HG02642 (cell line): ENCODE measurements at regions not wholly inside any gene's neighbourhood (a gene's known extent, or its start where the extent isn't known, plus 50 kb on each side); places are given as distances from the start of the nearest gene placed in this dataset.

Experiments used
- ATAC-seq: cut with Tn5 transposase; IDR thresholded peaks from one replicate; pipeline ENCODE4 v1.9.1; 2021; ENCODE audit warnings: mild to moderate bottlenecking; ENCODE audit not compliant: unreplicated experiment, poor library complexity

DNA sequence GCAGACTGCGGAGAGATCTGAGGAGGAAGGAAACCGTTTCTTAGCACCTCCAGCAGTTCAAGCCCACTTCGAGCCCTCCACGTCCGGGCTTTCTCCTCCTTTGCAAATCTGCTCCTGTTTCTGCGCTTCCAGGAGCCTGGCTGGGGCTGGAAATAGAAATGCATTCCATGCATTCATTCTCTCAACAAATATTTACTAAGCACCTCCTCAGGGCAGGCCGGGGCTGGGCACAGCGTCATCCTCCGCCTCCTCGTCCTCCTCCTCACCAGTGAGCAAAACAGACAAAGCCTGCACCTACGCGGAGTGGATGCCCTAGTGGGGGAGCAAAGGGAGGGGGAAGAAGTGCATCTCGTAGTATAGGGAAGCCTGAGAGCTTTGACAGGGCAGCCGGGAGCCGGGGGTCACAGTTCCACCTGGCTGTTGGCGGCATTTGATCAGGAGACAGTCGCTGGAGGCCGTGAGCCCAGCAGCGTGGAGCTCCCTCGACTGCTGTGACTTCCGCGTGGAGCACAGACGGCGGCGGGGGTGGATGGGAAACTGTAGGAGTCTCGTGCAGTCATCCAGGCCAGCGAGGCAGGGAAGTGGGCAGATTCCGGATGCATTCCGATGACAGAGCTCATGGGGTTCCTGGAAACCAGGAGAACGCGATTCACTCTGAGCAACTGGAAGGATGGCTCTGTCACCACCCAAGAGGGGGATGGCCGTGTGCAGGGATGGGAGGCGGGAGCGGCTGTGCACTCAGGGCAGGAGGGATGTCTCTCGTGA is 93.5 kb downstream of the SIK1 start:
- no peak for ATAC-seq

DNA sequence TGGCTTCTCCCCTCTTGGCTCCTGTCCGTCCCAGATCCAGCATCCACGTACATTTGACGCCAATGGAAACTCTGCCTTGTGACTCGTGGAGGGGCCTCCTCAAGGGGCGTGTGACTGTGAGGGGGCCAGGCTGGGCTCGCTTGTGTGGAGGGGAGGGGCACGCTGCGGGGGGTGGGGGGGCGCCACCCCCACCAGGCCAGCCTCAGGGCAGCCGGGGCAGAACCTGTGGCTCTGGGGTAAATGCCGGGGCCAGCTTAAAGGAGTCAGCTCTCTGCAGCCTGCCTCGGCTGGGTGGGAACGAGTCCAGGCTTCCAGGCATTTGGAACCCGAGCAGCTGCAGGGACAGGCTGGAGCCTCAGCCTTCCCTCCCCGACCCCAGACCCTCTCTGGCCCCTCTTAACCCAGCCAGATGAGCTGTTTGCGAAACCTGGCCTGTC is 94.1 kb downstream of the SIK1 start:
- ATAC-seq: no peak

DNA sequence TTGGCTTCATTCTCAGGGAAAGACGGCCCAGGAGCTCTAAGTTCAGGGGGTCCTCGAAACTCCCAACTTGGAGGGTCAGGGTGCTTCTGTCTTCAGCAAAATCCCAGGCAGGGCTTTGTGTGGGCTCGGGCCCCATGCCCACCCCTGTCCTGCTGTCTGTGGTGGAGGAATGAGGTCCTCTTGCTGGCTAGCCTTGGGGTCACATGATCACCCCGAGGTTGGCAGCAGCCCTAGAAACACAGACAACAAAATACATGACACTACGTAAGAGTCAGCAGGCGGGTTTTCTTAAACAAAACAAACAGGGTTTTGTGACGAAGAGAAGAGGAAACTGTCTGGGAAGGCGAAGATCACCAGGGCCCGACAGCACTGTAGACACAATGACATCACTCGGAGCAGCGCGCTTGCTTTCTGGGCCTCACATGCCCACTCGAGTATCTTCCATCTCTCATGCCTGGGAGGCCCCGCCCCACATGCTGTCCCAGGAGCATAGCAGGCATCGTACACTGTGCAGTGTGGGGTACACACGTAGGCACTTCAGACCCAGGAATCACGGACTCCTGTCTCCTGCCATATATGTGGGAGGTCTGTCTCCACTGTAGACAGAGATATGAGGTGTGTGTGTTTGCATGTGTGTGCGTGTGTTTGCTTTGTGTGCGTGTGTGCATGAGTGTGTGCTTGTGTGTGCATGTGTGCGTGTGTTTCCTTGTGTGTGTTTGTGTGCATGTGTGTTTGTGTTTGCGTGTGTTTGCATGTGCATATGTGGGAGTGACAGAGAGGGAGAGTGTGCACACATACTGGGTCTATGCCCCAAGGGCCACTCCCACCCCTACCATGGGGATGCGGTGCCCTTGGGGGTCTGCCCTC is 94.7 kb downstream of the SIK1 start:
- no peak for ATAC-seq

DNA sequence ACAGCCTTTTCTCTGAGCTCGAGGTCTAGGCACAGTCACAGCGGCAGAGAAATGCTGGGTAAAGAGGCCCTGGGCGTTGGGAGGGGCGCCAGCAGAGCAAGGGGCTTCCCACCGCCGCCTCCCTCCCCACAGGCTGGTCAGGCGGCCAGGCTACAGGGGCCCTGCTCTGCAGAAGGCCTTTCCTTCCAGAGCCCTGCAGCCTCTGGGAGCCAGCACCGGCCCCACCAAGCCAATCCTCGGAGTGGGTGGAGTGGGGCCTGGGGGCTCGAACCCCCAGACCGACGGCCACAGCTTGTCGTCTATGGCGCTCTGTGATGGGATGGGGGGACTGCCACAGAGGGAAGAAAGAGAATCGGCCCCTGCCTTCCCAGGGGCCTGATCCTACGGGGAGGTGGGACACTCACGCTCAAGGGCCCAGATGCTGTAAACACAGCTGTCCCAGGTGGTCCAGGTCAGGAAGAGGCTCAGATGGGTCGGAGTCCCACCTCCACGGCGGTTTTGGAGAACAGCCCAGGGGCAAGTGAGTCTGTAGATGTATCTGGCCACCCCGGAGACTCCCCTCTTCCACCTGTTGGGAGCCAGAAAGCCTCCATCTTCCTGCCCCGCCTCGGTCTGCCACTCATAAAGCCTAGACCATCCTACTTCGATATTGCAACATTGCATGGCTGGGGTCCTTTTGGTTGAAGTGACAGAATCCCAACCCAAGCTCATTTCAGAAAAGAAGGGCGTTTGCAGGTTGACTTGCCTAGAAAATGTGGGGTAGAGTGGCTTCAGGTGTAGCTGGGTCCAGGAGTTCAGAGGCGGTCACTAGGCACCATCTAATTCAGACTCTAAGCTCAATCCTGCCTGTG is 95.6 kb downstream of the SIK1 start:
- ATAC-seq: no peak

DNA sequence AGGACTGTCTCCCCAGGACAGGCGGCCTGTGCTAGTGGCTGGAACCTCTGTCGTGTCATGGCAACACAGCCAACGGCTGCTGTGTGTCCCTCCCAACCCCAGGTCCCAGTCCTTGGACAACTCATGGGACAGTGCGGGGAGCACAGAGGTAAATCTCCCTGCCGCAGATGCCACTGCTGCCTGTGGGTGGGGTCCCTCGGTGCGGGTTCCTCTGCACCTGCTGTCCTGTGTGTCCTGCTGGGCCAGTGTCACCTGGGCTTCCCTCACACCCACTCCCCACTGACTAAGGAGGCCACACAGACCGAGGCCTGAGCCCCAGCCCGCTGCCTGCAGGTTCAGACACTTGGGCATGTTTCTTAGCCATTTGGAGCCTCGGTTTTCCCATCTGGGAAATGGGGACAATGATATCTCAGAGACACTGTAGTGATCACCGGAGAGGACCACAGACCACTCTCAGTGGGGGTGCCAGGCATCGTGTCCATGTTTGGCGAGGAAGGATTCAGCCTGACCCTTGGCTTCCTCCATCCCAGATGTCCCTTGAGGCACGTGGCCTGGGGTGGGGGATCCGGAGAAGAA is 96.5 kb downstream of the SIK1 start:
- ATAC-seq: no peak

DNA sequence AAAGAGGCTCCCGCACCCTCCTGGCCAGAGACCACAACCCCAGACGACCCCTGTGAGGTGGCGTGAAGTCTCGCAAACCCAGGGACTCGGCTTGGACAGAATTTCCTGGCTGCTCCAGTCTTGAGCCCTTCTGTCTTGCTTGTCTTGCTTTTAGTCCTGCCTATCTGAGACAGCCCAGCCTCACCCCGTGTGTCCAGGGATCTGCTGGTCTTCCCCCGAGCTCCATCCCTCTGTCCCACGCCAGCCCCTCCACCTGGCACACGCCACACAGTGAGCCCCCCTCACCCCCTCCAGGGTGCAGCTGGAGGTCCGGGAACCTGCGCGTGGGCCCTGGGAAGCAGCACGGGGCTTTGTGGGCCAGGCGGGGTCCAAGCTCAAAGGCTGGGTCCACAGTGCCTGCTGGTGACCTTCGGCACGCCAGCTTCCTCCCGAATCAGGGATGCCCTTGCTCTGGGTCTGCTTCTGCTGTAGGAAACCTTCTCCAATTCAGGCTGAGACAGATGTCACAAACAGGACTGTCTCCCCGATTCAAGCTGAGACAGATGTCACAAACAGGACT is 97.1 kb downstream of the SIK1 start:
- no peak for ATAC-seq

DNA sequence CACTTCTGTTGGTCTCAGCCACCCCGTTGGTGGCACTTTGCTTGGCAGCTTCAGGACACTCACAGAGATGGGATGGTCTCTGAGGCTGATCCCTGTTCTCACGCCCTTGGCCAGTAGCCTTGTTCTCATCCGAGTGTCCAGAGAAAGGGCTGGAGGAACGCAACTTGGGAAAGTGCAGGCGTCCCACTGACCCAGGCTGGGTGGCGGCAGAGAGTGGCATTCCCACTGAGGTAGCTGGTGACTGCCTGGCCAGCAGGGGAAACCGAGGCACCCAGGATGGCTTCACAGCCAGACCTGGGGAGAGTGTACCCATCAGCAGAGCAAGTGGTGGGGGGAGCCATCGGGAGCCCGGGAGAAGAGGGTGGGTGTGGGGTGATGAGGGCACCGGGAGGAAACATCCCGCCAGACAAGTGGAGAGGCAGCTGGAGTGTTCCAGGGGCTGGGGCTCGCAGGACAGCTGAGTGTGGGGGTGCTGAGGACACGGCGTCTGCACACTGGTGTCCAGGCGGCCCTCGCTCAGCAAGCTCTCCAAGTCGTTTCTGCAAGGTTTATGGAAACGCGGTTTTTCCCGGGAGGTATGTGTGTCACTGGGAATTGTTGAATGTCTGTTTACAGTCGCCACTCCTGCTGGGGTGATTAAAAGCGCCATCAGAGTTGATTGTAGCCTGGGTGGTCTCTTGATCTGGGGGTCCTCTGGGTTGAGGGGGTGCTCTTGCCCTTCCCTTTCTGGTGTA is 97.8 kb downstream of the SIK1 start:
- no peak for ATAC-seq

DNA sequence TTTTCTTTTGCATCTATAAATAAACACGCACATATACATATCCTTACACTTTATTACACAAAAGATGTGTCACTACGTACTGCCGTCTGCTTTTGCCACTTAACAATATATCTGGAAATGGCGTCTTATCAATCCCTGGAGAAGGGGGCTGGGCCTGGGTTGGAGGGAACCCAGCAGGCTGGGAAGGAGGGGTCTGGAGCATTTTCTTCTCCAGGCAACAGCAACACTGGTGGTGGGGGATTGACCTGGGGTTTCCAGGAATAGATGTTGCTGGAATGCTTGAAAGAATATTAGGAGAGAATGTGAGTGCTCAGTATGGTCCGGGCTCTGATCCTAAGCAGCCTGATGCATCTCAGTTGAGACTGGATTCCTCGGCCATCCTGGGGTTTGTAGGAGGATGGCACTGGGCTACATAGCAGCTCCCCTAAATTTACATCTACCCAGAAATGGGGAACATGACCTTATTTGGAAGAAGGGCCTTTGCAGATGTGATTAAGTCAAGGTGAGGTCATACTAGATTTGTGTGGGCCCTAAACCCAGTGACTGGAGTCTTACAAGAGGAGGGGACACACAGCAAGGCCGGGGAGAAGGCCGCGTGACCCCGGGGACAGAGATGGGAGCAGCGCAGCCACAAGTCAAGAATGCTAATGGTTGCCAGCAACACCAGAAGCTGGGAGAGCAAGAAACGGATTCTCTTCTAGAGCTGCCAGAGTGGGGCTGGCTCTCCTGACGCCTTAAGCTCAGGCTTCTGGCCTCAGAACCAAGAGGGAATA is 98.6 kb downstream of the SIK1 start:
- ATAC-seq: no peak

DNA sequence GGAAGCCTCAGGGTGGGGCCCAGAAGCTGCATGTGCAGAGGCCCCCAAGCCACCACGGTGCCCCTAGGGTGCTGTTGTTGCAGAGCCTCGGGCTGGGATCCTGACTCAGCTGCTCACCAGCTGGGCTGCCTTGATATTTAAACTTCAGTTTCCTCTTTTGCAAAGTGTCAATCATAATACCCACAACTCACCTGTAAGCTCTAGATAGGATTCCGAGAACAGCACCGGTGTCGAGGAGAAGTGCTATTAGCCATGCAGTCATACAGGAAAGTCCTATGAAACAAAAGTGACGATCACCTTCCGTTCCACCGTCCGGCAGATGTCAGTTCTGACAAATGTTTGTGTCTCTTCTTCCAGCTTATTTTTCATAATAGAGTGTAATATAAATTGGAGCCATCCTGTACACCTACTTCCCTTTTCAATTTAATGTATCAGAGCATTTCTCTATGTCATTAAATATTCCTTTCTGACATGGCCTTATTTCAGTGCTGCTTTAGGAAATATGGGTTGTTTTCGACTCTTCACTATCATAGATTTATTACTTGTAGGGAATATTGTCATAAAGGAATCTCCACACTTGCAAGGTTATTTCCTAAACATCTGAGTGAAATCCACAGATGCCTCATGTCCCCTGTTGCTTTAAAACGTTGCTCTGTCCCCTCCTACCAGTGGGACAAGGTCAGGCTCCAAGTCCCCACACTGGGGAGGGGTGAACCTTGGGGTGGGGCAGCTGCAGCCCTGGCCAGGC is 100.8 kb downstream of the SIK1 start:
- ATAC-seq: no peak

DNA sequence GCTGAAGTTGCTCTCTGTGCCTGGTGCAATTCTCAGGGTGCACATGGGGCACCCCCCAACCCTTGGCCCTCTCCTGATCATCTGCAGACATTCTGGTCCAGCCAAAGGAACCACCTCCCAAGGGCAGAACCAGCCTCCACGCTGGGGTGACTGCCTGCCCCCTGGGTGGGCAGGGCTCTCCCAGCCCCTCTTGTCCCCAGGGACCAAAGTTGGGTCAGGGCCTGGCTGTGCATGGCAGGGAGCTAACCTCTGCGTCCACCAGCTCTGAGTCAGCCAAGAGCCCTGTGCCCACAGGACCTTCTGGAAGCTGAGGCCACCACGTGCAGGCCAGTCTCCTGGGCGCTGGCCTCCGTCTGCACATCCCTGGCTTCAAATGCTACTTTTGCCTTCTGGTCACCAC is 101.9 kb downstream of the SIK1 start:
- ATAC-seq: no peak

DNA sequence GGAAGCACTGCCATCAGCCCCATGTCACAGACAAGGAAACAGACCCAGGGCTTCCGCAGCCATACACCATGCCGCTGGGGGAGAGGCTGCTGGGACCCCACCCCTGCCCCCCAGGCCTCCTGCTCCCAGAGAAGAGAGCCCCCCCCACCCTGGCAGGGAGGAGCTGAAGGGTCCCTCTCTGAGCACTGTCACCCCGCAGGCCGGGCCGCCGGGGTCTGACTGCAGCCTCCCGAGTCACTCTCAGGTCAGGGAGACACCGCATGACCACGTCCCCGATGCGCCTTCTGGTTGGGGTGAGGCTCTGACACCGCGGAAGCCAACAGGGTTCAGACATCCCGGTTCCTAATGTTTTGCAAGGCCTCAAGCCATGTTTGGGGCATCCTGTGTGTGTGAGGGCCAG is 102.3 kb downstream of the SIK1 start:
- ATAC-seq: no peak

DNA sequence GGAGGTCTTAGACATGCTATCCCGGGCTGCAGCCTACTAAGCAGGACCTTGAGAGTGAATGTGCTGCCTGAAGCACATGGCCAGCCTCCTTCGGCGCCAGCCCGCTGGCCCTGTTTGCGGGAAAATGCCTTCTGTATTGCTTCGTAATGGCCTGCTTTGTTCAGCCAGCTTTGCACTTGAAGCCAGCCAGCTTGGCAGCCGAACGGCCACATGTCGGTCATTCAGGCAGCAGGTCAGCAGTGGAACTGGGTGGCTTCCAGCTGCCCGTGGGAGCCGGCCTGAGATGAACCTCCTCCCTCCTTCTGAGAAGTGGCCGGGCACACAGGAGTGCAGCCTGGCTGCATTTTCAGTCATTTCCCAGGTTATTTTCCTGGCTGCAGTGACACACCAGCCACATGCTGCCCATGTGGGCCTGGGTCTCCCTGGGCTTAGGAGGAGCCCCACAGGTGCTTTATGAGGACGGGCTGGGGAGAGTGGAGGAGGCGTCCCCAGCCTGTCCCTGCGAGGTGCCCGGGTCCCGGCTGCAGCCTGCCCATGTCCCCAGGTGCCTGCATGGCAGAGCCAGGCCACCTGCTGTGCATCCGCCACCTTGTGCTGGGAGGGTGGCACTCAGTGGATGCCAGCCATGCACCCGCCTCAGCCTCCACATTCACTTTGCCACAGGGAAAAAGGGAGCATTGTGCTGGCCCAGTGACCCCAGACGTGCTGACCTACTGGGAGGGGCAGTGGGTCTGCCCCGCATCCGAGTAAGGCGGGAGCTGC is 103.5 kb downstream of the SIK1 start:
- ATAC-seq: no peak

DNA sequence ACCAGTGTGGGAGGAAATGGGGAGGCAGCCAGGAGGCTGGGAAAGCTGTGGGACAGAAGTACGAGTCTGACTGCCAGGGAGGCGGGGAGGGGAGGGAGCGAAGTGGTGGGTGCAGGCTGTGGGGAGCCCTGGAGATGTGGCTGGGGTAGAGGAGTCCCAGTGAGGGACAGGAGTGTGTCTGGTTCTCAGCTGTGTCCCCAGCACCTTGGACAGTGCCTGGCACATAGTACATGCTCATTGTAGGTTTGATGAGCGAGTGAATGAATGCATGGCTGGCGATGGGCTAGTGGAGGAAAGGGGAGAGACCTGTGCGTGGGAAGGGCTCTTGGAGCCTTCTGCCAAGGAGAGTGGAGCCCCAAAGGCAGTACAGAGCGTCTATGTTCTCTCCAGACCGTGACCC is 104.1 kb downstream of the SIK1 start:
- ATAC-seq: no peak

DNA sequence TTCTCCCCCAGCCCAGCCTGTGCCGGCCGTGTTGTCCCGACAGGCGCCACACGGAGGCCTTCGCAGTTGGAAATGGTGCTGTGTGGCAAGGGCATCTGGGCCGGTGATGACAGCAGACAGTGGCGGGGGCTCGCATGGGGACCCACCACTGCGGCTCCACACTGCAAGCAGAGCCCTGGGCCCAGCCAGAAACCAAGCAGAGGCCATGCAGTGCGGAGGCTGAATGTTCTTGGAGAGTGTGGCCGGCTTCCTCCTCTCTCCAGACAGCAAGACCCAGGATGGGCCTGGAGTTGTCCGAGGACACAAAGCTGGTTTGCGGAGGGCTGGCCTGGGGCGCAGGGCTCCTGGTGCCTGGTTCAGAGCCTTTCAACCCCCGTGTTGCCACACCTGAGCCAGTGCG is 104.6 kb downstream of the SIK1 start:
- no peak for ATAC-seq

DNA sequence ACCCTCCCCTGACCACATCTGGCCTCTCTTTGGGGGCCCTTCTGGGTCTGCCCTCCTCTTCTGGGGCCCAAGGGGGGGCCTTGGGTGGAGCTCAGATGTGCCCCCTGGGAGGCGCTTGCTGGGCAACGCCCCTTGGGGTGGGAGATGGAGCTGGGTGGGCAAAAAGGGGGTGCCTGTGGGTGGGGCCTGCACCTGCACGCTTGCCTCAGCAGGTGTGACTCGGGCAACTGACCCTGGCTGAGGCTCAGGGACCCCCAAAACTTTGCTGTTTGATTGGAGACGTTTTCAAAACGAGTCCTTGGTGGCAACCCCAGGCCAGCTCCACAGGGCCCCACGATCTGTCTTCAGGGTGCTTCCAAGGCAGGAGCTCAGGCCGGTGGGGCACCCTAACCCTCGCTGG is 105.3 kb downstream of the SIK1 start:
- no peak for ATAC-seq

DNA sequence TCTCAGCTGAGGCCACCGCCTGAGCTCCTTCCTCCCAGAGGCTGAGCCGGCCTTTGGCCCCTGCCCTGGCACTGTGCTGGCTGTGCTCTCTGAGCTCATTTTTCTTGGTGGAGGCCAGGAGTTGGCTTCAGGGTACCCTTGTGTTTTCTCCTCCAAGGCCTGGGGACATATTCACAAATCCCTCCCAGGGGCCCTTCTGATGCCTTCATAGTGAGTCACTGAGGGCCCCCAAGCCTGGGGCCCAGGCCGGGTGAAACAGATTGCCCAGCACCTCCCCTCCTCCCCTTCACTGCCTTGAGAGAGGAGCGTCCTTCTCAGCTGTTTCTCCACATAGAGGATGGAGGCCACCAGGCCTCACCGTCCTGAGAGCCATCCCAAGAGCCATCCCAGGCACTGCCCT is 105.8 kb downstream of the SIK1 start:
- no peak for ATAC-seq

DNA sequence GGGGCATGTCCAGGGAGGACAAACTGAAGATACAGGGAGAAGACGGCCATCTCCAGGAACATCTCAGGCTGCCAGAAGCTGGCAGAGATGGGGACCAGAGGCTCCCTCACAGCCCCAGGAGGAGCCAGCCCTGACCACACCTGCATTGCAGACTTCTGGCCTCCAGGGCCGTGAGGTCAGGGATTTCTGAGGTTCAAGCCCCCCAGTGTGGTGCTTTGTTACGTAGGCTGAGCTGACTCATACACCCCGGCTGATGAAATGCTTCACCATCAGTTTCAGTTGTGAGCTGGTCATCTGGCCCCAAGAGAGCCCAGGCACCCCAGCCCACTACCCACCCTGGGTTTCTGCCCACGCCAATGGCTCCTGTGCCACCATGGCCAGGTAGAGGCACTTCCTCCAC is 106.4 kb downstream of the SIK1 start:
- ATAC-seq: no peak
